ENCODE measurements at regions not wholly inside any gene's neighbourhood (a gene's known extent, or its start where the extent isn't known, plus 50 kb on each side); places are given as distances from the start of the nearest gene placed in this dataset.

DNA sequence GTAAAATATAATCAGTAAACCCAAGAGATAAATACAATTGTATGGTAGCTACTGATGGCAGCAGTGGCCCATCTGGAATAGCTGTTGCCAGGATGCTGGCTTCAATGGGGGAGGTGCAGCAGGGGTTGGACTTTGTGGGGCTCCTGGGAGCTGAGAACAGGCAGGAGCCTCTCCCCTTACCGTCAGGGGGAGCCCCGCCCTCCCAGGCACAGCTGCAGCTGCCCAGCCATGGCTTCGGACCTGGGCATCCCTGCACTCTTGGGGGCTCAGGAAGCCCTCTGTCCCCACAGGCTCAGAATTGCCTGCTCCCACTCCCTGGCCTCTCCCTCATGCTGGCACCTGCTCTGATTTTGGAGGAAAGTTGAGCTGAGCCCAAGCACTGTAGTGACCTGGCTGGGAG, 741.1 kb downstream of the CDH11 start:
- H3K4me3 ChIP-seq (ENCODE audit: low read depth, low read length) = no peak overlapping the region
- TF ChIP-seq, protein P1, sequence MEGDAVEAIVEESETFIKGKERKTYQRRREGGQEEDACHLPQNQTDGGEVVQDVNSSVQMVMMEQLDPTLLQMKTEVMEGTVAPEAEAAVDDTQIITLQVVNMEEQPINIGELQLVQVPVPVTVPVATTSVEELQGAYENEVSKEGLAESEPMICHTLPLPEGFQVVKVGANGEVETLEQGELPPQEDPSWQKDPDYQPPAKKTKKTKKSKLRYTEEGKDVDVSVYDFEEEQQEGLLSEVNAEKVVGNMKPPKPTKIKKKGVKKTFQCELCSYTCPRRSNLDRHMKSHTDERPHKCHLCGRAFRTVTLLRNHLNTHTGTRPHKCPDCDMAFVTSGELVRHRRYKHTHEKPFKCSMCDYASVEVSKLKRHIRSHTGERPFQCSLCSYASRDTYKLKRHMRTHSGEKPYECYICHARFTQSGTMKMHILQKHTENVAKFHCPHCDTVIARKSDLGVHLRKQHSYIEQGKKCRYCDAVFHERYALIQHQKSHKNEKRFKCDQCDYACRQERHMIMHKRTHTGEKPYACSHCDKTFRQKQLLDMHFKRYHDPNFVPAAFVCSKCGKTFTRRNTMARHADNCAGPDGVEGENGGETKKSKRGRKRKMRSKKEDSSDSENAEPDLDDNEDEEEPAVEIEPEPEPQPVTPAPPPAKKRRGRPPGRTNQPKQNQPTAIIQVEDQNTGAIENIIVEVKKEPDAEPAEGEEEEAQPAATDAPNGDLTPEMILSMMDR (IDR thresholded peaks at IDR 0.05; ENCODE audit: low read depth, low read length, missing control alignments) = no peak
- no peak for DNase-seq (ENCODE audit: low read depth)

DNA sequence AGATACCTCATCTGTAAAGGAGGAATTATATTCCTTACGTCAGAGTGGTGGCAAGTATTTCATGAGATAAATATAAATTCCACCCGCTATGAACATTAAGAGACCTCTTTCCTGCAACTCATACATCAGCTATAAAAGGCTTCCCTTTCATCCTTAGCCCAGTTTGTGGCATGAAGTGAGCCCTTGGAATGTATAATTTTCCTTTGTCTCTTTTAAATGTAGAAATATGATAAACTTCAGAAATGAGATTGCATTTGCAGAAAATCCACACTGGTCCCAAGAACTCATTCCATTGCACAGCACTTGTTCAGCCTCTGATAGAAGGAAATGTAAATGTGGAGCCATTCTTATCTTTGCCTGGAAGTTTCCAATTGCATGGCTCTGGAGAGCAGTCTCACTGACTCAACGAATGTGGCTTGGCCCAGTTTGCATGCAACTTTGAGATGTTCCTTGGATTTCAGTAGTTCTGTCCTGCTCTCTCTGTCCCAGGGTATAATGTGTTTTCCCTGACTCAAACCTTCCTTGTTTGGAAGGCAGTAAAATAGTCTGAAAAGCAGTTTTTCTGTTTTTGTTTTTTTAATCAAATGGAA, 746.4 kb downstream of the CDH11 start:
- no peak overlapping the region for H3K4me3 ChIP-seq (ENCODE audit: low read depth, low read length)
- TF ChIP-seq, protein P1 (IDR thresholded peaks at IDR 0.05; ENCODE audit: low read depth, low read length, missing control alignments) = no peak

DNA sequence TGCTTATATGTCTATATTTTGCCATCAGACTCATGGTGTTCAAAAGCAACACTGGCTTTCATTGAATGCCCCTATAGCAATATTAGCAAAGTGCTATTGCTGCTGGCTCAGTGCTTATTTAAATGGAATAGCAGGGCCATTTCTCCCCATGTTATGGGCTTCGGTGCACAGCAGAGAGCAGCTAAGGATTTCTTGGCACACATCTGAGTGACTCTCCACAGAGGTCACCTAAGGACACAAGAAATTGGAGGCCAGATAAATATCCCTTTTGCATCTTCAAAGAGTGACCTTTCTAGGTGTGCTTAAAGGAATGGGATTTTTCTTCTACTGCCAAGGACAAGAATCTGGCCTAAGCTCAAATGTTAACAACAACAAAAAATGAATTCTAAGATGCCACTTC, 751.8 kb downstream of the CDH11 start:
- TF ChIP-seq, protein P1 (IDR thresholded peaks at IDR 0.05; ENCODE audit: low read depth, low read length, missing control alignments) = no peak
- no peak for DNase-seq (ENCODE audit: low read depth)

More for the DNA sequence above, 746.4 kb downstream of the CDH11 start:
- DNase-seq (ENCODE audit: low read depth) = no peak

DNA sequence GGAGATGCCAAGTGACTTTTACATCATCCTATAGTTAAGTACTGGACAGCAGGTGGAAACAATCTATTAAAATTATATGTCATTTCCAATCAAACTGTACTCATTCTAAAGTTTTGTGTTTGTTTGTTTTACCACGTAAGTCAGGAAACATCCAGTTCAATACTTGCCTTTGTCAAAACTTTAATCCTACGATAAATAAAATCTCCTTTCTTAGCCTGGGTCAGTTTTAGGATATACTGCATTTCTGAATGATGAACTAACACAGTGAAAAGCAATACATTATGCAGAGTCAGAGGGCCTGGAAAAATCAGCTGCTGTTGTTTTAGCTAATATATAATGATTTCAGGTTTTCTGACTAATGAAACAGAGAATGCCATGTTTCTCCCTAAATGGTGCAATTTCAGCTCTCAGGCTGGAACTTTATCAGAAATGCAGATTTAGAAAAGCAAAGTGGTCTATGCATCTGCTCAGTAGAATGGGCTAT, 756.4 kb downstream of the CDH11 start:
- TF ChIP-seq, protein P1 (IDR thresholded peaks at IDR 0.05; ENCODE audit: low read depth, low read length, missing control alignments) = no peak
- no peak overlapping the region for H3K4me3 ChIP-seq (ENCODE audit: low read depth, low read length)
- DNase-seq (ENCODE audit: low read depth) = no peak

More for the DNA sequence above, 751.8 kb downstream of the CDH11 start:
- H3K4me3 ChIP-seq (ENCODE audit: low read depth, low read length) = no peak overlapping the region

DNA sequence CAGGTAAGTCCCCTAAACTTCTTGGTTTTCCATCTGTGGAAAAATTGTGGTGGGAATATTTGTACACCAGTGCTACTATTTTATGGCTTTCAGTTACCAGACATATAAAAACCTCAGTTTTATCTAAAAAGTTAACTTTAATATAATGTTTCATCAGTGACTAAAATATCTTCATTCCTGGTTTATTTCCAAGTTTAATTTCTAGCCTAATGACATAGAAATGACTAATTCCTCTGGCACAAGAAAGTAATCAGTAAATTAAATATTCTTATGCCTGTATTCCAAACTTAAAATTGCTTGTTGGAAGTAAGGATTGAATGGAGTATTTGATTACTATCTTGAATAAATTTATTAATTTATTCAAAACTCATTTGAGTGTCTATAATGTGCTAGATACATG, 757.0 kb downstream of the CDH11 start:
- H3K4me3 ChIP-seq (ENCODE audit: low read depth, low read length) = no peak overlapping the region
- no peak for DNase-seq (ENCODE audit: low read depth)
- TF ChIP-seq, protein P1 (IDR thresholded peaks at IDR 0.05; ENCODE audit: low read depth, low read length, missing control alignments) = no peak

DNA sequence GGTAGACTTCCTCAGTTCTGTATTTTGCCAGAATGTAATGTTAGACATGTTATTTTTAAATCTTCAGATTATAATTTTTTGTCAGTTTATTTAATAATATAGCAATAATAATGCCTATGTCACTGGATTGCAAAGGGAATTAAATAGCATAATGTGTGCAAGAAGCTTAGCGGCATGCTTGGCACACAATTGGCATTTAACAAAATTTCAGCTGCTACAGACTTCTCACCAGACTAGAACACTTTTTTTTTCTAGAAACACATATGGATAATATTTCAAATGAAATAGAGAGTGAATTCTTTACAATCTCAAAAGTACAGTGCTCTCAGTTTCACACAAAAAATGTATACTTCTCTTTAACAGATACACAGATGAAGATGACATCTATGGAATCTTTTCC, 757.4 kb downstream of the CDH11 start:
- H3K4me3 ChIP-seq (ENCODE audit: low read depth, low read length) = no peak overlapping the region
- TF ChIP-seq, protein P1 (IDR thresholded peaks at IDR 0.05; ENCODE audit: low read depth, low read length, missing control alignments) = no peak
- DNase-seq (ENCODE audit: low read depth) = no peak

DNA sequence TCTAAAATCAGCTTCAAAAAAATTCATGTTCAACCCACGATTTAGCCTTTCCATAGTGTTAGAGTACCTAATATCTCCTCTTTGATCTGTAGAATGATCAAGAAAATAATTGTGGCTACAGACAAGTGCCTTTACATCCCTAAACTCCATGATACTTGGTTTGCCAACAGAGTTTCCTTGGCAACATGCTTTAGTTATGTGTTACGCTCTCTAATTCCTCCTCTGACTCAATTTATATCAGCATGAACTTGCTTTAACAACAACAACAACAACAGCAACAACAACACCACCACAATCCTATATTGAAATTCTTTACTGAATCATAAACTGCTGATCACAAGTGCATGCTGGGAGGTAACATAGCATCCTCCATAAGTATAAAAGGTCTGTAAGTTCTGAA, 757.8 kb downstream of the CDH11 start:
- TF ChIP-seq, protein P1 (IDR thresholded peaks at IDR 0.05; ENCODE audit: low read depth, low read length, missing control alignments) = no peak
- no peak overlapping the region for H3K4me3 ChIP-seq (ENCODE audit: low read depth, low read length)
- no peak for DNase-seq (ENCODE audit: low read depth)

Data from GM12864 (cell line).